Activated naive CD8-positive, alpha-beta T cell treated with anti-CD3 and anti-CD28 coated beads for 36 hours (primary cell): ENCODE measurements at regions not wholly inside any gene's neighbourhood (a gene's known extent, or its start where the extent isn't known, plus 50 kb on each side); places are given as distances from the start of the nearest gene placed in this dataset.
"Not testable (repeated sequence)": the region's sequence is repeated elsewhere in the genome, so short reads cannot be mapped to it uniquely, and the experiment has no call there.

ENCODE experiments used
- DNase-seq: peaks from one replicate; pipeline ENCODE4 v3.0.0; 2021
- H3K27ac Mint-ChIP-seq: one replicate; pipeline ENCODE4 v1.8.0; 2022; ENCODE audit warnings: mild to moderate bottlenecking, moderate library complexity, mixed read lengths
- H3K27me3 Mint-ChIP-seq: one replicate; pipeline ENCODE4 v1.8.0; 2022; ENCODE audit warnings: mild to moderate bottlenecking, mixed read lengths
- H3K36me3 Mint-ChIP-seq: one replicate; pipeline ENCODE4 v1.8.0; 2021; ENCODE audit warnings: mild to moderate bottlenecking, mixed read lengths
- H3K4me1 Mint-ChIP-seq: one replicate; pipeline ENCODE4 v1.8.0; 2021; ENCODE audit warnings: mixed read lengths
- H3K4me3 Mint-ChIP-seq: one replicate; pipeline ENCODE4 v1.8.0; 2022; ENCODE audit warnings: mild to moderate bottlenecking, moderate library complexity, mixed read lengths
- H3K9me3 Mint-ChIP-seq: one replicate; pipeline ENCODE4 v1.8.0; 2022; ENCODE audit warnings: mixed read lengths

- no peak overlapping the region for H3K4me3 Mint-ChIP-seq
- H3K36me3 Mint-ChIP-seq, result no peaks in the 10 kb centered on the region
- DNase-seq, result no peak
- no peaks in the 10 kb centered on the region for H3K27me3 Mint-ChIP-seq
- peaks cover 8% of the 10 kb centered on the region for H3K9me3 Mint-ChIP-seq
- H3K27ac Mint-ChIP-seq, result no peak overlapping the region
- no peaks in the 10 kb centered on the region for H3K4me1 Mint-ChIP-seq
Measured at GRCh38 chr4:160117686-160118085, 1014.8 kb downstream of the RAPGEF2 start.

GRCh38 chr4:160125576-160126287 lies 1022.9 kb downstream of the RAPGEF2 start:
- H3K4me1 Mint-ChIP-seq, H3K9me3 Mint-ChIP-seq, H3K27ac Mint-ChIP-seq, H3K4me3 Mint-ChIP-seq, H3K36me3 Mint-ChIP-seq, DNase-seq, H3K27me3 Mint-ChIP-seq: not testable (repeated sequence)

- peaks cover 7% of the 10 kb centered on the region for H3K9me3 Mint-ChIP-seq
- DNase-seq, result no peak
- no peaks in the 10 kb centered on the region for H3K27me3 Mint-ChIP-seq
- no peaks in the 10 kb centered on the region for H3K36me3 Mint-ChIP-seq
- no peak overlapping the region for H3K4me3 Mint-ChIP-seq
- H3K4me1 Mint-ChIP-seq, result no peaks in the 10 kb centered on the region
- H3K27ac Mint-ChIP-seq, result no peak overlapping the region
Measured at GRCh38 chr4:160127211-160127610, 1024.3 kb downstream of the RAPGEF2 start.

GRCh38 chr4:160129439-160129838 lies 1026.6 kb downstream of the RAPGEF2 start:
- no peaks in the 10 kb centered on the region for H3K36me3 Mint-ChIP-seq
- no peak for DNase-seq
- H3K9me3 Mint-ChIP-seq, result peaks cover 16% of the 10 kb centered on the region
- H3K27ac Mint-ChIP-seq, result no peak overlapping the region
- H3K27me3 Mint-ChIP-seq, result no peaks in the 10 kb centered on the region
- no peaks in the 10 kb centered on the region for H3K4me1 Mint-ChIP-seq
- no peak overlapping the region for H3K4me3 Mint-ChIP-seq

- H3K9me3 Mint-ChIP-seq, result peaks cover 20% of the 10 kb centered on the region
- H3K27ac Mint-ChIP-seq, result no peak overlapping the region
- no peak for DNase-seq
- no peak overlapping the region for H3K4me3 Mint-ChIP-seq
- no peaks in the 10 kb centered on the region for H3K36me3 Mint-ChIP-seq
- H3K4me1 Mint-ChIP-seq, result no peaks in the 10 kb centered on the region
- H3K27me3 Mint-ChIP-seq, result no peaks in the 10 kb centered on the region
Measured at GRCh38 chr4:160136021-160136420, 1033.1 kb downstream of the RAPGEF2 start.

- H3K27ac Mint-ChIP-seq, result no peak overlapping the region
- H3K9me3 Mint-ChIP-seq, result peaks cover 5% of the 10 kb centered on the region
- DNase-seq, result no peak
- no peak overlapping the region for H3K4me3 Mint-ChIP-seq
- H3K36me3 Mint-ChIP-seq, result no peaks in the 10 kb centered on the region
- H3K27me3 Mint-ChIP-seq, result no peaks in the 10 kb centered on the region
- no peaks in the 10 kb centered on the region for H3K4me1 Mint-ChIP-seq
Measured at GRCh38 chr4:160141206-160141605, 1038.3 kb downstream of the RAPGEF2 start.

- H3K4me3 Mint-ChIP-seq, result no peak overlapping the region
Measured at GRCh38 chr4:160142579-160142978, 1039.7 kb downstream of the RAPGEF2 start.

GRCh38 chr4:160143574-160143973 lies 1040.7 kb downstream of the RAPGEF2 start:
- H3K27ac Mint-ChIP-seq, result no peak overlapping the region
- H3K4me1 Mint-ChIP-seq, result no peaks in the 10 kb centered on the region
- no peaks in the 10 kb centered on the region for H3K27me3 Mint-ChIP-seq
- no peak overlapping the region for H3K4me3 Mint-ChIP-seq
- peaks cover 3% of the 10 kb centered on the region for H3K9me3 Mint-ChIP-seq
- no peaks in the 10 kb centered on the region for H3K36me3 Mint-ChIP-seq
- DNase-seq, result no peak

More at GRCh38 chr4:160142579-160142978, 1039.7 kb downstream of the RAPGEF2 start:
- Mint-ChIP-seq H3K4me1 (no peaks in the 10 kb centered on the region), H3K36me3 (no peaks in the 10 kb centered on the region), H3K9me3 (peaks cover 4% of the 10 kb centered on the region), H3K27me3 (no peaks in the 10 kb centered on the region), H3K27ac (no peak overlapping the region)
- no peak for DNase-seq

GRCh38 chr4:160159457-160159856 lies 1056.6 kb downstream of the RAPGEF2 start:
- DNase-seq, result no peak
- Mint-ChIP-seq H3K9me3 (no peaks in the 10 kb centered on the region), H3K36me3 (no peaks in the 10 kb centered on the region), H3K27ac (no peak overlapping the region), H3K27me3 (no peaks in the 10 kb centered on the region), H3K4me1 (no peaks in the 10 kb centered on the region), H3K4me3 (no peak overlapping the region)

- H3K36me3 Mint-ChIP-seq, result no peaks in the 10 kb centered on the region
- no peaks in the 10 kb centered on the region for H3K9me3 Mint-ChIP-seq
- H3K27me3 Mint-ChIP-seq, result no peaks in the 10 kb centered on the region
- no peak for DNase-seq
- H3K4me1 Mint-ChIP-seq, result no peaks in the 10 kb centered on the region
- H3K27ac Mint-ChIP-seq, result no peak overlapping the region
- no peak overlapping the region for H3K4me3 Mint-ChIP-seq
Measured at GRCh38 chr4:160161026-160161425, 1058.1 kb downstream of the RAPGEF2 start.

GRCh38 chr4:160175064-160175643 lies 1072.3 kb downstream of the RAPGEF2 start:
- no peaks in the 10 kb centered on the region for H3K36me3 Mint-ChIP-seq
- H3K4me1 Mint-ChIP-seq, result no peaks in the 10 kb centered on the region
- no peak overlapping the region for H3K27ac Mint-ChIP-seq
- no peak for DNase-seq
- peaks cover 11% of the 10 kb centered on the region for H3K9me3 Mint-ChIP-seq
- H3K4me3 Mint-ChIP-seq, result no peak overlapping the region
- H3K27me3 Mint-ChIP-seq, result no peaks in the 10 kb centered on the region

GRCh38 chr4:160180211-160180610 lies 1077.3 kb downstream of the RAPGEF2 start:
- Mint-ChIP-seq H3K27me3 (no peaks in the 10 kb centered on the region), H3K9me3 (peaks cover 3% of the 10 kb centered on the region), H3K4me3 (no peak overlapping the region), H3K36me3 (no peaks in the 10 kb centered on the region), H3K4me1 (no peaks in the 10 kb centered on the region), H3K27ac (no peak overlapping the region)
- no peak for DNase-seq

GRCh38 chr4:160182727-160183126 lies 1079.8 kb downstream of the RAPGEF2 start:
- H3K27ac Mint-ChIP-seq, result no peak overlapping the region
- H3K4me1 Mint-ChIP-seq, result no peaks in the 10 kb centered on the region
- H3K4me3 Mint-ChIP-seq, result no peak overlapping the region
- H3K36me3 Mint-ChIP-seq, result no peaks in the 10 kb centered on the region
- H3K9me3 Mint-ChIP-seq, result peaks cover 4% of the 10 kb centered on the region
- DNase-seq, result no peak
- no peaks in the 10 kb centered on the region for H3K27me3 Mint-ChIP-seq

- Mint-ChIP-seq H3K4me3 (no peak overlapping the region), H3K9me3 (peaks cover 6% of the 10 kb centered on the region), H3K36me3 (no peaks in the 10 kb centered on the region), H3K27ac (no peak overlapping the region), H3K27me3 (no peaks in the 10 kb centered on the region), H3K4me1 (no peaks in the 10 kb centered on the region)
- no peak for DNase-seq
Measured at GRCh38 chr4:160184884-160185283, 1082.0 kb downstream of the RAPGEF2 start.

GRCh38 chr4:160193787-160194186 lies 1090.9 kb downstream of the RAPGEF2 start:
- H3K27ac Mint-ChIP-seq, result no peak overlapping the region

GRCh38 chr4:160194716-160195115 lies 1091.8 kb downstream of the RAPGEF2 start:
- H3K4me1 Mint-ChIP-seq, result no peaks in the 10 kb centered on the region
- peaks cover 1% of the 10 kb centered on the region for H3K9me3 Mint-ChIP-seq
- no peaks in the 10 kb centered on the region for H3K27me3 Mint-ChIP-seq
- no peak overlapping the region for H3K27ac Mint-ChIP-seq
- no peak for DNase-seq
- H3K36me3 Mint-ChIP-seq, result no peaks in the 10 kb centered on the region
- no peak overlapping the region for H3K4me3 Mint-ChIP-seq

More at GRCh38 chr4:160193787-160194186, 1090.9 kb downstream of the RAPGEF2 start:
- DNase-seq, result no peak
- Mint-ChIP-seq H3K27me3 (no peaks in the 10 kb centered on the region), H3K36me3 (no peaks in the 10 kb centered on the region), H3K4me3 (no peak overlapping the region), H3K4me1 (no peaks in the 10 kb centered on the region), H3K9me3 (no peaks in the 10 kb centered on the region)
